ENCODE measurements at regions not wholly inside any gene's neighbourhood (a gene's known extent, or its start where the extent isn't known, plus 50 kb on each side); places are given as distances from the start of the nearest gene placed in this dataset.

GRCh38 chr3:124315215-124316033 is 323.5 kb upstream of the ROPN1 start:
- TF ChIP-seq REST (IDR thresholded peaks at IDR 0.05; ENCODE audit: insufficient replicate concordance, low read depth) (no peak), GABPA (IDR thresholded peaks at IDR 0.05; ENCODE audit: low read depth) (no peak), CTCF (IDR thresholded peaks at IDR 0.05; ENCODE audit: insufficient read depth, low read length) (no peak), POLR2AphosphoS5 (IDR thresholded peaks at IDR 0.05; ENCODE audit: low read depth) (no peak)
- no peak overlapping the region for H3K4me3 ChIP-seq (replicated peaks; ENCODE audit: insufficient read depth, low read length)
- no peak overlapping the region for H3K27ac ChIP-seq (replicated peaks)
- DNase-seq (ENCODE audit: low read depth in 1 of 2, low spot score in 1 of 2), result no peak
- no peaks in the 10 kb centered on the region for H3K27me3 ChIP-seq (ENCODE audit: insufficient read depth, poor library complexity, severe bottlenecking)

- DNase-seq (ENCODE audit: low read depth in 1 of 2, low spot score in 1 of 2), result peak in 1 of 2 experiments; percentile 70
- Histone ChIP-seq H3K4me3 (replicated peaks; ENCODE audit: insufficient read depth, low read length) (no peak overlapping the region), H3K27me3 (ENCODE audit: insufficient read depth, poor library complexity, severe bottlenecking) (no peaks in the 10 kb centered on the region), H3K27ac (replicated peaks) (no peak overlapping the region)
- TF ChIP-seq POLR2AphosphoS5 (IDR thresholded peaks at IDR 0.05; ENCODE audit: low read depth), result no peak
- TF ChIP-seq REST (IDR thresholded peaks at IDR 0.05; ENCODE audit: insufficient replicate concordance, low read depth), result no peak
- TF ChIP-seq CTCF (IDR thresholded peaks at IDR 0.05; ENCODE audit: insufficient read depth, low read length), result no peak
- TF ChIP-seq GABPA (IDR thresholded peaks at IDR 0.05; ENCODE audit: low read depth), result no peak
- TF ChIP-seq SPI1 (IDR thresholded peaks at IDR 0.05; ENCODE audit: borderline replicate concordance, low read depth), result peak; percentile 96
Observed at GRCh38 chr3:124316034-124316287, 324.0 kb upstream of the ROPN1 start.

- Histone ChIP-seq H3K27ac (replicated peaks) (no peak overlapping the region), H3K4me3 (replicated peaks; ENCODE audit: insufficient read depth, low read length) (no peak overlapping the region), H3K27me3 (ENCODE audit: insufficient read depth, poor library complexity, severe bottlenecking) (no peaks in the 10 kb centered on the region)
- DNase-seq (ENCODE audit: low read depth in 1 of 2, low spot score in 1 of 2), result no peak
- TF ChIP-seq POLR2AphosphoS5 (IDR thresholded peaks at IDR 0.05; ENCODE audit: low read depth) (no peak), REST (IDR thresholded peaks at IDR 0.05; ENCODE audit: insufficient replicate concordance, low read depth) (no peak), SPI1 (IDR thresholded peaks at IDR 0.05; ENCODE audit: borderline replicate concordance, low read depth) (no peak), GABPA (IDR thresholded peaks at IDR 0.05; ENCODE audit: low read depth) (no peak), CTCF (IDR thresholded peaks at IDR 0.05; ENCODE audit: insufficient read depth, low read length) (no peak)
Observed at GRCh38 chr3:124318014-124318413, 326.1 kb upstream of the ROPN1 start.
